Loucy (cell line): ENCODE measurements at regions not wholly inside any gene's neighbourhood (a gene's known extent, or its start where the extent isn't known, plus 50 kb on each side); places are given as distances from the start of the nearest gene placed in this dataset.

ENCODE experiments used
- H2AFZ ChIP-seq: fragments of 200-600 bp; sonication (generic); 2 replicates; pipeline ENCODE4 v1.6.0; 2016; ENCODE audit warnings: antibody characterized with exemption, mild to moderate bottlenecking, low read length, moderate library complexity
- H3F3A ChIP-seq: fragments of 200-600 bp; 2 replicates; pipeline ENCODE4 v1.6.0; 2016; ENCODE audit warnings: antibody characterized with exemption, low read depth, mild to moderate bottlenecking
- H3K27me3 ChIP-seq: fragments of 200-600 bp; sonication (generic); 2 replicates; pipeline ENCODE4 v1.6.1; 2014; ENCODE audit warnings: low read length, mild to moderate bottlenecking; ENCODE audit not compliant: insufficient read depth, poor library complexity, severe bottlenecking
- H3K36me3 ChIP-seq: fragments of 200-600 bp; sonication (generic); 2 replicates; pipeline ENCODE4 v1.6.1; 2016; ENCODE audit warnings: low read length; ENCODE audit not compliant: insufficient read depth
- H3K4me1 ChIP-seq: fragments of 200-600 bp; sonication (generic); 2 replicates; pipeline ENCODE4 v1.5.1; 2014; ENCODE audit warnings: low read length, mild to moderate bottlenecking; ENCODE audit not compliant: insufficient read depth, poor library complexity, severe bottlenecking
- H3K4me2 ChIP-seq: fragments of 200-600 bp; sonication (generic); 2 replicates; pipeline ENCODE4 v1.6.0; 2014; ENCODE audit warnings: antibody characterized with exemption, low read length, low read depth, mild to moderate bottlenecking; ENCODE audit not compliant: poor library complexity, severe bottlenecking
- H3K4me3 ChIP-seq: fragments of 200-600 bp; sonication (generic); 2 replicates; pipeline ENCODE4 v1.5.1; 2014; ENCODE audit warnings: low read length, mild to moderate bottlenecking, mixed read lengths; ENCODE audit not compliant: poor library complexity, severe bottlenecking
- H3K79me2 ChIP-seq: fragments of 200-600 bp; sonication (generic); 2 replicates; pipeline ENCODE4 v1.6.1; 2014; ENCODE audit warnings: low read length; ENCODE audit not compliant: insufficient read depth
- H3K9ac ChIP-seq: fragments of 200-600 bp; sonication (generic); 2 replicates; pipeline ENCODE4 v1.6.0; 2014; ENCODE audit warnings: mild to moderate bottlenecking, low read depth, low read length, moderate library complexity; ENCODE audit not compliant: poor library complexity, severe bottlenecking
- H3K9me2 ChIP-seq: fragments of 200-600 bp; sonication (generic); replicated peaks from 2 replicates; pipeline ENCODE4 v1.6.1; 2016; ENCODE audit warnings: low read depth, low read length, mixed read lengths
- H3K9me3 ChIP-seq: fragments of 200-600 bp; sonication (generic); 2 replicates; pipeline ENCODE4 v1.6.1; 2014; ENCODE audit warnings: mild to moderate bottlenecking, antibody characterized with exemption, low read length, low read depth; ENCODE audit not compliant: insufficient read depth
- H4K20me1 ChIP-seq: fragments of 200-600 bp; sonication (generic); 2 replicates; pipeline ENCODE4 v1.6.0; 2014; ENCODE audit warnings: antibody characterized with exemption, low read length, mild to moderate bottlenecking; ENCODE audit not compliant: insufficient read depth, poor library complexity, severe bottlenecking
- EZH2phosphoT487 ChIP-seq: fragments of 200-600 bp; IDR thresholded peaks from 2 replicates; pipeline ENCODE4 v1.6.1; 2018; ENCODE audit warnings: antibody characterized with exemption, mild to moderate bottlenecking, moderate library complexity, borderline replicate concordance
- TF ChIP-seq, protein P1 (sequence below): fragments of 200-600 bp; sonication (generic); conservative IDR thresholded peaks from 2 replicates; pipeline ENCODE4 v1.5.1; 2014; ENCODE audit warnings: mild to moderate bottlenecking, antibody characterized with exemption, low read length

DNA sequence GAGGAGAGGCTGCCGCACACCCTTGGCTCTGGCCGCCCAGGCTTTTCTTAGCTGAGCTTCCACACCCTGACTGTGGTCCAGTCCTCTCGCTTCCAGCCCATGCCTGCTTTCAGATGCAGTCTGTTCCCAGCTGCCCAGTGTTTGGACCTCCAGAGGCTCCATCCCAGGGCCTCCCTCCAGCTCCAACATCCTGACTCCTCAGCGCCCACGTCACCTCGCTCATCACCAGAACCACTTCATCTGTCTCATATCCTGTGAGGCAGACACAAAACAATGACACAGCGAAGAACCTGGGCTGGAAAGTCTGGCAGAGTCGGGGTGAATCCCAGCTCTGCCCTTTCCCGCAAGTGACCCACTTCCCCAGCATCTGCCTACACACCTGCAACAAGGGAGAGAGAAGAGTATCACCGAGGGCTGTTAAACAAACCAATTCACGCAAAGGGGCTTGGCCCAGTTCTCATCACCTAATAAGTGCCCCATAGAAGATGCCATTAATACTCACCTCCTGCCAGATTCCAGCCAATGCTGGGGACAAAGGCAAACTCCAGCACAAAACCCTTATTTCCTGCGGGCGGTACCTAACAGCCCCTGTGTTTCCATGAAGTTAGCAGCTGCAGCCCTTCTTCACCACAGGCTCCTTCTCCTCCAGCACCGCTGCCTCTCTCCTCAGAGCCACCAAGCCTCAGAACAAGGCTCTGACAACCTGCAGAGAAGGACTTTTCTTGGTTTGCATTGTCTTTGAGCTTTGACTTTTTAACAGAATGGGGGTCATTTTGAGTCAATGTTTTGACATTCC, 133.4 kb upstream of the CDH4 start:
- no peak overlapping the region for H3K4me3 ChIP-seq
- no peaks in the 10 kb centered on the region for H3K36me3 ChIP-seq
- H3K79me2 ChIP-seq = no peaks in the 10 kb centered on the region
- TF ChIP-seq, protein P1, sequence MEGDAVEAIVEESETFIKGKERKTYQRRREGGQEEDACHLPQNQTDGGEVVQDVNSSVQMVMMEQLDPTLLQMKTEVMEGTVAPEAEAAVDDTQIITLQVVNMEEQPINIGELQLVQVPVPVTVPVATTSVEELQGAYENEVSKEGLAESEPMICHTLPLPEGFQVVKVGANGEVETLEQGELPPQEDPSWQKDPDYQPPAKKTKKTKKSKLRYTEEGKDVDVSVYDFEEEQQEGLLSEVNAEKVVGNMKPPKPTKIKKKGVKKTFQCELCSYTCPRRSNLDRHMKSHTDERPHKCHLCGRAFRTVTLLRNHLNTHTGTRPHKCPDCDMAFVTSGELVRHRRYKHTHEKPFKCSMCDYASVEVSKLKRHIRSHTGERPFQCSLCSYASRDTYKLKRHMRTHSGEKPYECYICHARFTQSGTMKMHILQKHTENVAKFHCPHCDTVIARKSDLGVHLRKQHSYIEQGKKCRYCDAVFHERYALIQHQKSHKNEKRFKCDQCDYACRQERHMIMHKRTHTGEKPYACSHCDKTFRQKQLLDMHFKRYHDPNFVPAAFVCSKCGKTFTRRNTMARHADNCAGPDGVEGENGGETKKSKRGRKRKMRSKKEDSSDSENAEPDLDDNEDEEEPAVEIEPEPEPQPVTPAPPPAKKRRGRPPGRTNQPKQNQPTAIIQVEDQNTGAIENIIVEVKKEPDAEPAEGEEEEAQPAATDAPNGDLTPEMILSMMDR = no peak
- TF ChIP-seq EZH2phosphoT487 = no peak
- H3F3A ChIP-seq = no peaks in the 10 kb centered on the region
- no peak overlapping the region for H3K4me2 ChIP-seq
- H3K9ac ChIP-seq = no peak overlapping the region
- H2AFZ ChIP-seq = no peak overlapping the region
- H3K4me1 ChIP-seq = no peaks in the 10 kb centered on the region
- H3K9me3 ChIP-seq = no peaks in the 10 kb centered on the region
- H3K9me2 ChIP-seq = no peaks in the 10 kb centered on the region
- H4K20me1 ChIP-seq = no peaks in the 10 kb centered on the region
- H3K27me3 ChIP-seq = no peaks in the 10 kb centered on the region

DNA sequence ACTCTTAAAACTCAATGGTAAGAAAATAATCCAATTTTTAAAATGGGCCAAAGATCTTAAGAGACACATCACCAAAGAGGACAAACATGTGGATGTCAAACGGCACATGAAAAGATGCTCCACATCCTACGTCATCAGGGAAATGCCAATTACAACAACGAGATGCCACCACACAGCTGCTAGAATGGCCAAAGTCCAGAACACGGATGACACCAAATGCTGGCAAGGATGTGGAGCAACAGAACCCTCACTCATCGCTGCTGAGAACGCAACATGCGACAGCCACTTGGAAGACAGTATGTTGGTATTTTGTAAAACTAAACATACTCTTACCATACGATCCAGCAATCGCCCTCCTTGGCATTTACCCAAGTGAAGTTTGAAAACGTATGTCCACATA, 132.8 kb upstream of the CDH4 start:
- Histone ChIP-seq H3K36me3 (no peaks in the 10 kb centered on the region), H4K20me1 (no peaks in the 10 kb centered on the region), H3K4me1 (no peaks in the 10 kb centered on the region), H3K27me3 (no peaks in the 10 kb centered on the region), H3K9ac (no peak overlapping the region), H3K79me2 (no peaks in the 10 kb centered on the region), H2AFZ (no peak overlapping the region), H3F3A (no peaks in the 10 kb centered on the region), H3K9me2 (no peaks in the 10 kb centered on the region), H3K9me3 (no peaks in the 10 kb centered on the region), H3K4me3 (no peak overlapping the region), H3K4me2 (no peak overlapping the region)
- TF ChIP-seq EZH2phosphoT487 = no peak
- TF ChIP-seq, protein P1 = no peak

- Histone ChIP-seq H3K4me2 (peak overlapping the region; percentile 3), H3K4me3 (no peak overlapping the region)
These were observed 132.2 kb upstream of the CDH4 start for GRCh38 chr20:61119794-61120410.

More at GRCh38 chr20:61119794-61120410, 132.2 kb upstream of the CDH4 start:
- no peaks in the 10 kb centered on the region for H3K79me2 ChIP-seq
- no peaks in the 10 kb centered on the region for H3K9me2 ChIP-seq
- TF ChIP-seq EZH2phosphoT487 = no peak
- TF ChIP-seq, protein P1 = no peak
- no peaks in the 10 kb centered on the region for H3K27me3 ChIP-seq
- H3K36me3 ChIP-seq = no peaks in the 10 kb centered on the region
- H3F3A ChIP-seq = no peaks in the 10 kb centered on the region
- H3K9ac ChIP-seq = no peak overlapping the region
- no peaks in the 10 kb centered on the region for H3K4me1 ChIP-seq
- H2AFZ ChIP-seq = no peak overlapping the region
- no peaks in the 10 kb centered on the region for H4K20me1 ChIP-seq
- H3K9me3 ChIP-seq = no peaks in the 10 kb centered on the region
